Stimulated activated CD8-positive, alpha-beta memory T cell treated with anti-CD3 and anti-CD28 coated beads, Interleukin-2, amount 100 ng/mL, for 48 hours (primary cell): ENCODE measurements at regions not wholly inside any gene's neighbourhood (a gene's known extent, or its start where the extent isn't known, plus 50 kb on each side); places are given as distances from the start of the nearest gene placed in this dataset.

ENCODE experiments used
- DNase-seq, 2 donors: peaks; one replicate each; pipeline ENCODE4 v3.0.0-alpha.2; 2020; ENCODE audit warnings: low read depth in 2 of 2

DNA sequence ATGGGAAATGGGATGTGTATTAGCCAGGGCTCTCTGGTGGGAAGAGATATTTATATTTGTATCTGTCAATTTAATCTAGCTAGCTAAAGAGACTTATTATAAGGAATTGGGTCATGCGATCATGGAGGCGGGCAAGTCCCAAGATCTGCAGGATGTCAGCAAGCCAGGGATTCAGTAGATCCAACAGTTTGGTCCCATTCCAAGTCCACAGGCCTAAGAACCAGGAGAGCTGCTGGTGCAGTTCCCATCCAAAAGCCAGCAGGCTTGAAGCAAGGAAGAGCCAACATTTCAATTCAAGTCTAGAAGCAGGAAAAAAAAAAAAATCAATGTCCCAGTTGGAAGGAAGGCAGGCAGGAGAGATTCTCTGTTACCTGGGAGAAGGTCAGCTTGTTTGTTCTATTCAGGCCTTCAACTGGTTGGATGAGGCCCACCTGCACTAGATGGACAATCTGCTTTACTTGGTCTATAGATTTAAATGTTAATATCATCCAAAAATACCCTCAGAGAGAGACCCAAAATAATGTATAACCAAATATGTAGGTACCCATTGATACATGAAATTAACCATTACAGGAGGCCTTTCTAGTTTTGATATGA lies 60.7 kb upstream of the BCAT1 start:
- no peak for DNase-seq

DNA sequence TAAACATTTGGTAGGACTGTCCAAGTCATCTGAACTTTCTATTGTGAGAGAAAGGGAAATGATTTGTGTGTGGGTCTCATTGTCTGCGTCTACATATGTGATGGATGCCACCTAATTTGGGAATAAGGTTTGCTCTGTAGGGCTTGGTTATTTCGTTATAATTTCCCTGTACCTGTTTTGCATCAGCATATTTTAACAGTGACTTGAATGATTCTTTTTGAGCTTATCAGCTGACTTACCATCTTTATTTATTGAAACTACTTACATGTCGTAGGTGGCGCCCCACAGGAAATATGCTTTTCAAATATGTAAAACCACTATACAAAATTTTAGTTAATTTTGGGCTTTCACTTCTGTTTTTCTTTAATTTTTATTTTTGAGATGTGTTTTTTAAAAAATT lies 56.5 kb upstream of the BCAT1 start:
- DNase-seq = no peak

DNA sequence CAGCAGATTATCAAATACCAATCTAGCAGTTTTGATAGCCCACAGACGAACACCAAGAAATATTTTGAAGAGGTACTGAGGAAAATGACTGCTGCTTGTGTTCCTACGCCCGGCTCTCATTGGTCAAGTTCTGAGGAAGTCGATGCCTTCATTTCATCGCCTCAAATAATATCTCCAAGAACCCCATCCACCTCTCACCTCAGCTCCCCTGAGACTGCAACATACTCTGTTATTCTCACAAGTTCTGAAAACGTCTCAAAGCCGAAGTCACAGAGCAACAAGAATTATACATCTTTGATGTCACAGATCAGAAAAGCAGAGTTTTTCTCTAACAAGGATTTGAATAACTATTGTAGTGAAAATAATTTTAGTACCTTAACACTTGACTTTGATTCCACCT lies 55.5 kb upstream of the BCAT1 start:
- DNase-seq = no peak

DNA sequence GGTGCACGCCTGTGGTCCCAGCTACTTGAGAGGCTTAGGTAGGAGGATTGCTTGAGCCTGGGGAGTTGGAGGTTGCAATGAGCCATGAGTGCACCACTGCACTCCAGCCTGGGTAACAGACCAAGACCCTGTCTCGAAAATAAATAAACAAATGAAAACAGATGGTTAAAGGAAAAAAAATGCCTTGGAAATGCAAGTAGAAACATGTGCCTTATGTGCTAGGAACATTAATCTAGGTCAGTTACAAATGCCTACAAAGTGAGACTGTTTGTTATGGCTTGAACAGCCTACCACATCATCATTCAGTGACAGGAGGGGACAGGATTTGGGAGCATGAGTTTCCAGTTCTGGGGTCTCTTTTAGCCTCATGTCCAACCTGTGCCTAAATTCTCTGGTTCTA lies 52.4 kb upstream of the BCAT1 start:
- no peak for DNase-seq
